ENCODE measurements at regions not wholly inside any gene's neighbourhood (a gene's known extent, or its start where the extent isn't known, plus 50 kb on each side); places are given as distances from the start of the nearest gene placed in this dataset.
A peak's percentile ranks its signal among the peaks of the same experiment; 100 is the strongest.
"Not testable (repeated sequence)": the region's sequence is repeated elsewhere in the genome, so short reads cannot be mapped to it uniquely, and the experiment has no call there.

DNA sequence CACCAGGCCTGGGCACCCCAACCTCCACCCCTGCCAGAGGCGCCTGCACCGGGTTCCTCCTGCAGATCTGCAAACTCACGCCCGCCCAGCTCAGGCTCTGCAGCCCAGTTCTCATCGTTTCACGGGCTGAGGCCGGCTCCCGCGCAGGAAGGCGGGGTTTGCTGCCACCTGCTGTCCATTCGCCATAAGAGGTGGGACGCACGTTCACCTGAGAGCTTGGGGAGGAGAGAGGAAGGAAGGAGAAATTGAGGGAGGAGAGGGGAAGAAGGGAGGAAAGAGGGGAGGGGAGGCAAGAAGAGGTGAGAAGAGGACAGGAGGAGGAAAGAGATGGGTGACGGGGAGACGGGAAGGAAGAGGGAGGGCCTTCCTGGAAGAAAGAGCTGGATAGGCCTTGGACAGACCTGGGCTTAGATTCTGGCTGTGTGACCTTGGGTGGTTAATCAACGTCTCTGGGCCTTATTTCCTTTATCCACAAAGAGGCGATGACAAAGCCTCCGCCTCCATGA, 114.5 kb downstream of the ADRA2C start:
- peak; percentile 29 for DNase-seq (ENCODE audit: low read depth)

DNA sequence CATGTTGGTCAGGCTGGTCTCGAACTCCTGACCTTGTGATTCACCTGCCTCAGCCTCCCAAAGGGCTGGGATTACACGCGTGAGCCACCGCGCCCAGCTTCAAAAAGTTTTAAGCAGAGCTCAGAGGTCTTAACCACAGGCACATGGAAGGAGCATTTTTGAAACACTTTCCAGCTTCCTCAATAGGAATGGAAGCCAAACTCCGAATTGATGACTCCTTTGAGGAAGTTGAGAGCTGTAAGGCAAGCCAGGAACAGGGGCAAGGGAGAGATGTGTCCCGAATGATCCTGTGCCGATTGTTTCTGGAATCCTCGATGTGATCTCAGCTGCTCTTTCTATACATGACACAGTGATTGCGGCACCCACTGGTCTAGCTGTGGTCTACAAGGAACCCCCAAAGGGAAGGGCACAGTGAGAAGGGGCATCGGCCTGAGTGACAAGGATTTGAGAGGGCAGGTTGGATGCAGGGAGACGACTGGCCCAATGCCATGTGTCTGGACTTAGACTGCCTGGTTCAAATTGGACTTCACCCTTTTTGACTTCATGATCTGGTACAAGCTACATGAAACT, 116.2 kb downstream of the ADRA2C start:
- DNase-seq (ENCODE audit: low read depth): not testable (repeated sequence)

DNA sequence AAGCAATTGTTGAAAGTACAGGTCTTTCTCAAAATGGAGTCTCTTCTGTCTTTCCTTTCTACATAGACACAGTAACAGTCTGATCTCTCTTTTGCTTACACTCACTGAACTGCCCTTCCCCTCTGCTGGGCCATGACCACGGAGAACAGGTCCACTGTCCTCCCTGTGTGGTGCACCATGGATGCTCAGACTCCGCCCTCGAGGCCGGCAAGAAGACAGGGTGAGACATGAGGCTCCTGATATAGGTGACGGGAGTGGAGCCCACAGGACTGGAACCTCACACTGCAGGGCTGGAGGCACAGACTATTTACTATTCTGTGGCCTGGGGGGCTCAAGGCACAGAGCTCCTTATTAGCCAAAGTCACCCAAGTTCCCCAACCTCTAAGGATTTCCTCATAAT, 118.1 kb downstream of the ADRA2C start:
- not testable (repeated sequence) for DNase-seq (ENCODE audit: low read depth)

- DNase-seq (ENCODE audit: low read depth): peak; percentile 7
Observed at GRCh38 chr4:3893590-3893989, 127.4 kb downstream of the ADRA2C start.

DNA sequence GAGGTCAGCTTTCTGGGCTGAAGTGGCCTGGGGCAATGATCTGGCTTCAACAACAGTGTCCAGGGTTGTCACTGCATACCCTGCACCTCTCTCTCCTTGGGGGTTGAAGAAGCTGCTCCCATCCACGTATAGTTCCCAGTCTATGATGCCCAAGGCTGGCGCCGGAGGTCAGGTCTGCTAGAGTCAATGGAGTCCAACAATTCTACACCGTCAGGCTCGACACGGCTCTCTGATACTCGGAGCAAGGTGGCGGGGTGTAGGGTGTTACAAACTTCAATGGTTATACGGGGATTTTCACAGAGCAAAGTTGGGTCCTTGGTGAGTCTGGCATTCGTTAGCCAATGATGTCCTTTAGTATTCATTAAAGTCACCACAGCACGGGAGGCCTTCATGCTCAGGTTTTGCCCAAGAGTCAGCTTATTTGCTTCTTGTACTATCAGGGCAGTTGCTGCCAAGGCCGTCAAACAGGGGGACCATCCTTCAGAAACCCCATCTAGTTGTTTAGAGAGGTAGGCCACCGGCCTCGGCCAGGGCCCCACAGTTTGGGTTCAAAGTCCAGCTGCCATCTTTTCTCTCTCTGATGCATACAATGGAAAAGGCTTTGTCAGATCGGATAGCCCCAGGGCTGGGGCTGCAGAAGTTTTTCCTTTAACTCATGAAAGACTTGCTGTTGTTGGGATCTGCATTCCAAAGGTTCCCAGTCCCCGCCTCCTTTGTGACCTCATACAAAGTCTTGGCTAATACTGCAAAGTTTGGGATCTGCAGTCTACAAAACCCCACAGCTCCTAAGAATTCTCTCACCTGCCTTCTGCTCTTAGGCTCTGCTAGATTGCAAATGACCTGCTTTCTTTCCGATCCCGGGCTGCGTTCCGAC, 128.1 kb downstream of the ADRA2C start:
- not testable (repeated sequence) for DNase-seq (ENCODE audit: low read depth)

DNA sequence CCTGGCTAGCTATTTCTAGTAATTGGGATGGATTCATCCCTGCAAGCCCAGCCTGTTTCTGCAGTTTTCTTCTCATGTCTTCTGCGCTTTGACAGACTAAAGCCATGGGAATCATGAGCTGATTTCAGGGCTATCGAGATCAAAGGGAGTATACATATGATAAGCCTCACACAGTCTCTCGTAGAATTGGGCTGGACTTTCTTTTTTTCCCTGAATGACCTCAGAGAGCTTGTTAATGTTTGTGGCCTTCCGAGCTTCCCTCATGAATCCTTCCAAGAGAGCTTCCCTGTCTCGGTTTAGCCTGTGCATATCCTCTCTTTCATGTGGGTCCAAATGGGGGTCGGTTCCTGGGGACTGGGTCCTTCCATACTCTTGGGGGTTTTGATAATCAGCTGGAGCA, 130.3 kb downstream of the ADRA2C start:
- no peak for DNase-seq (ENCODE audit: low read depth)

DNA sequence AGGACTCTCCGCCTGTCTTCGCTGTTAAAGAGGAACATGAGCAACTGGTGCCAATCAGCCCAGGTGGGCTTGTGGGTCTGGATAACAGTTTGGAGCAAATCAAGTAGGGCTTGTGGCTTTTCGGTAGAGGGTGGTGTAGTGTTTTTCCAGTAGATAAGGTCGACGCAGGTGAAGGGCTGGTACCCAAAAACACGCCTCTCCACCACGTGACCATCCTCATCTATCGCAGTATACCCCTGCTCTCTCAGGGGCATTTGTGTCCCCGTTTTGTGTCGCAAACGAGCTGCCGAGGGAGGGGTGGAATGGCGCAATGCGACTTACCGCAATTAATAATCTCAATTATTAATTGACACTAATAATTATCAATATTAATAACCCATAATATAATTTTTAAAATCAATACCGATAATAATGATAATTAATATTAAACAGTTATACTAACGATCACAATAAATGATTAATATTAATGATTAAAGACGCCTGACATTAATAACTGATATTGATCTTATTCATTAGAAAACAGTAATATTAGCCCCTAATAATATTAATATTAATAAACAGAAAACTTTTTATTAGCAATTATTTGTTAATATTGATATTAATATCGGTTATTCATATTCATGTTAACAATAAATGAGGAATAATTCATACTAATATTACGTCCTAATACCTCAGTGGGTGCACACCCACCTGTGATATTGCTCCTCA, 130.8 kb downstream of the ADRA2C start:
- DNase-seq (ENCODE audit: low read depth): not testable (repeated sequence)

DNA sequence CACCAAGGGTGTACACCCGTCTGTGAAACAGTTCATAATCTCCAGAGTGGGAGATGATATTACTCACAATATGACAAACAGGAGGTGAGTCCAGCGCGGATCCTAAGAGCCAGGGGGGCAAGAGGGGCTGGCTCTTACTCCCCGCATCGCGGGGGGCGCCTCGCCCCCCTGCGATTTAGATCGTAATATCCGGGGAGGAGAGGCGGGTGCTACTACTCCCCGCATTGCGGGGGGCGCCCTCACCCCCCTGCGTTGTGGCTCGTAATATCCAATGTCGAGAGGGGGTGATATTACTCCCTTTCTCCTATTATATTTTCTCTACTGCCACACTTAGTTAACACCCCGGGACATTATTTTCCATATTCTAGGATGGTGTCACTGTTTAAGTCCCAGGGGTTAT, 131.9 kb downstream of the ADRA2C start:
- no peak for DNase-seq (ENCODE audit: low read depth)

DNA sequence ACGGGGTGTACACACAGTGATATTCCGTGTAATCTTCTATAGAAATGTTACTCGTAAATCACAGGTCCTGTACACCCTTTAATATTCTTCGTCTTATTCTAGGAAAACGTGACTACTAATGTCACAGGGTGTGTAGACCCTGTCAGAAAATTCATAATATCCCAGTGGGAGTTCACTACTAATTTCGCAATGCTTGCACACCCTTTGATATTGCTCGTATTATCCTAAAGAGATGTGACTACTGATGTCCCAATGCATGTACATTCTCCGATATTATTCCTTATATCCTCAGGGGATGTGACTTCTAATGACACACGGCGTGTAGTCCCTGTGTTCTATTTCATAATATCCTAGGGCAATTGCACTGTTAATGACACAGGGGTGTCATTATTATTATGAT, 132.7 kb downstream of the ADRA2C start:
- not testable (repeated sequence) for DNase-seq (ENCODE audit: low read depth)

DNA sequence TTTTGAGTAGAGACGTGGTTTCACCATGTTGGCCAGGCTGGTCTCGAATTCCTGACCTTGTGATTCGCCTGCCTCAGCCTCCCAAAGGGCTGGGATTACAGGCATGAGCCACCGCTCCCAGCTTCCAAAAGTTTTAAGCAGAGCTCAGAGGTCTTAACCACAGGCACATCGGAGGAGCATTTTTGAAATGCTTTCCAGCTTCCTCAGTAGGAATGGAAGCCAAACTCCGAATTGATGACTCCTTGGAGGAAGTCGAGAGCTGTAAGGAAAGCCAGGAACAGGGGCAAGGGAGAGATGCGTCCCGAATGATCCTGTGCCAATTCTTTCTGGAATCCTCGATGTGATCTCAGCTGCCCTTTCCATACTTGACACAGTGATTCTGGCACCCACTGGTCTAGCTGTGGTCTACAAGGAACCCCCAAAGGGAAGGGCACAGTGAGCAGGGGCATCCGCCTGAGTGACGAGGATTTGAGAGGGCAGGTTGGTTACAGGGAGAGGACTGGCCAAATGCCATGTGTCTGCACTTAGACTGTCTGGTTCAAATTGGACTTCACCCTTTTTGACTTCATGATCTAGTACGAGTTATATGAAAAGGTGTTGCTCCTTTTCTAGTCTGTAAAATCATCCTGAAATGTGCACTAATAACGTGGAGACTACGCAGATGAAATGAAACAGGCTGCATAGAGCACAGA, 138.2 kb downstream of the ADRA2C start:
- not testable (repeated sequence) for DNase-seq (ENCODE audit: low read depth)

DNA sequence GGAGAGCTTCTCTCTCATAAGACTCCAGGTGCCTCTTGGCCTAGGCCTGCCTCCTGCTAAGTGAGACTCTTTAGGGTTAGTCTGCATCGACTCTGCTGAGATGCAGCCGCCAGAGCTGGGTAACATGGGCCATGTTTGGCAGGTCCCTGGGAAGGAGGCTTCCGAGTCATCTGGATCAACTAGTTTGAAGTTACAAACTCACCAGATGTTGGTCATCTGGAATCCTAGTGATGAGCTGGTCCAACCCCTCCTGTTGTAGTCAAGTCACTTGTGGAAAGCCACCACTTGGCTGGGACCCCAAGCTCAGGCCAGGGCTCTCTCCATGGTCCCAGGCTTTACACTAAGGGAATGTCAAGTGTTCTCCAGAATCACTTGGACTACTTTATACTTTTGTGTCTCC, 143.4 kb downstream of the ADRA2C start:
- DNase-seq (ENCODE audit: low read depth): not testable (repeated sequence)

GRCh38 chr4:3910161-3910950, 144.2 kb downstream of the ADRA2C start:
- not testable (repeated sequence) for DNase-seq (ENCODE audit: low read depth)

- no peak for DNase-seq (ENCODE audit: low read depth)
Observed at GRCh38 chr4:3911252-3911856, 145.2 kb downstream of the ADRA2C start.

- DNase-seq (ENCODE audit: low read depth): not testable (repeated sequence)
Observed at GRCh38 chr4:3914511-3914910, 148.3 kb downstream of the ADRA2C start.

DNA sequence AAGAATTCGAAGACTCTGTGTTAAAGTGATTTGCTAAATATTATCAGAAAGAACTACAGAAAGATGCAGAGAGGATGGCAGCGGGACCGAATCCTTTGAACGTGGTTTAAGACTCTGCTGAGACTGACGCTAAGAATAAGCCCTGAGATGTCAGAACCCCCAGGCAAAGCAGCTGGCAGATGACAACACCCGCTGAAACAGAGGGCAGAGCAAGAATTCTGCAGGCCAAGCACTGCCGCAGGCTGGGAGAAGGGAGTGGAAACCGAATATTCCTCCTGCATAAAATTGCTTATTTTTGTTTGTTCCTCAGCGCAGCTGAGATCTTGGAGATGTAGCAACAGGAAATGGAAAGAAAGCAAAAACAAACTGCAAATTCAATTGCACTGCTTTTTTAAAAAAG, 153.3 kb downstream of the ADRA2C start:
- DNase-seq (ENCODE audit: low read depth): not testable (repeated sequence)

- not testable (repeated sequence) for DNase-seq (ENCODE audit: low read depth)
Observed at GRCh38 chr4:3921902-3922301, 155.7 kb downstream of the ADRA2C start.

DNA sequence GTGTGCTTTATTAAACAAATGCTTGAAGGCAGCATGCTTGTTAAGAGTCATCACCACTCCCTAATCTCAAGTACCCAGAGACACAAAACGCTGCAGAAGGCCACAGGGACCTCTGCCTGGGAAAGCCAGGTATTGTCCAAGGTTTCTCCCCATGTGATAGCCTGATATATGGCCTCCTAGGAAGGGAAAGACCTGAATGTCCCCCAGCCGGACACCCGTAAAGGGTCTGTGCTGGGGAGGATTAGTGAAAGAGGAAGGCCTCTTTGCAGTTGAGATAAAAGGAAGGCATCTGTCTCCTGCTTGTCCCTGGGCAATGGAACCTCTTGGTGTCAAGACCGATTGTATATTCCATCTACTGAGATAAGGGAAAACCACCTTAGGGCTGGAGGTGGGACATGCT, 159.7 kb downstream of the ADRA2C start:
- not testable (repeated sequence) for DNase-seq (ENCODE audit: low read depth)

- DNase-seq (ENCODE audit: low read depth): not testable (repeated sequence)
Observed at GRCh38 chr4:3926271-3926670, 160.1 kb downstream of the ADRA2C start.

DNA sequence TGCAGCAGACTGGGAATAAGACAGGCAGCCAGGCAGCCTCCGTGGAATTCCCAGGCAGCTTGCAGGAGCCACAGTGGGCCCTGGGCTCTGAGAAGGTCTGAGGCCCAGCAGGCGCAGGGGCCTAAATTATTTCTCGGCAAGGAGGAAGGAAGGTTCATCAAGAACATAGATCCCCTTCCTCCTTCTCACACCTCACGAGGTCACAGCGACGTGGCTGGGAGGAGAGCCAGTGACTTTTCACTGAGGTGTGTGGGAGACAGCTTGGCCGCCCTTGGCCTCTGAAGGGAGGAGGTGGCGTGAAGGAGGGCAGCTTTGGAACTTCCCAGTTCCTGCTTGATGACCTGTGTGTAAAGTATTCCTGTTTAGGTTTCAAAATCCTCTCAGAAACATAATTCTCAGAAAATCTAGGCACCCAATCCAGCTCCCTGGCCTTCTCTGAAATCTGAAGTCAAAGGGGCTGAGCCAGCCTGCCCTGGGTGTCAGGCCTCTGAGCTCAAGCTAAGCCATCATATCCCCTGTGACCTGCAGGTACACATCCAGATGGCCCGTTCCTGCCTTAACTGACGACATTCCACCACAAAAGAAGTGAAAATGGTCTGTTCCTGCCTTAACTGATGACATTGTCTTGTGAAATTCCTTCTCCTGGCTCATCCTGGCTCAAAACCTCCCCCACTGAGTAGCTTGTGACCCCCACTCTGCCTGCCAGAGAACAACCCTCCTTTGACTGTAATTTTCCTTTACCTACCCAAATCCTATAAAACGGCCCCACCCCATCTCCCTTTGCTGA, 161.0 kb downstream of the ADRA2C start:
- DNase-seq (ENCODE audit: low read depth): not testable (repeated sequence)

GRCh38 chr4:3929431-3929830, 163.2 kb downstream of the ADRA2C start:
- DNase-seq (ENCODE audit: low read depth): not testable (repeated sequence)
